GM18951 (cell line): ENCODE measurements at regions not wholly inside any gene's neighbourhood (a gene's known extent, or its start where the extent isn't known, plus 50 kb on each side); places are given as distances from the start of the nearest gene placed in this dataset.

Source experiments
- POLR2A ChIP-seq: IDR thresholded peaks from 4 replicates; pipeline ENCODE4 v1.6.1; 2011; ENCODE audit warnings: mild to moderate bottlenecking; ENCODE audit not compliant: insufficient read length, insufficient read depth; ENCODE audit errors: extremely low read depth
- in situ Hi-C: fragments of 300-500 bp; cut with MboI; formaldehyde crosslinking; loops from one replicate; pipeline ENCODE4 v1.12.0; 2022; ENCODE audit warnings: low sequenced_read_pairs, mixed read lengths, inconsistent platforms; ENCODE audit not compliant: unreplicated experiment

DNA sequence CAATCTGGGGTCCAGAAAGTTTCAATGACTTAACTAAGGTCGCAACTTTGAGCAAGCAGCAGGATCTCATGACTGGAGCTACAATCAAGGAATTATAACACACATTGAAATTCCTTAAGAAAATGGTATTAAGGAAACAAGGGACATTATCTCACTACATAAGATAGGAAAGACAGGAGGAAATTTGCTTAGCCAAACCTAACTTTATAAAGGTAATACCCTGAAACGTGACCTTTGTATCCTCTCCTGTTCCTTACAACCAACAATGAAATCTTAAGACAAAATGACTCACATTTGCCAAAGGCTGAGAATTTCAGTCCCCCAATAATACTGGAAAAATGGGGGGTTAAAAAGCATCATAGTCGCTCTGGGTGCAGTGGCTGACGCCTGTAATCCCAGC, 218.9 kb upstream of the LYZL1 start:
- no peak for TF ChIP-seq POLR2A
- in situ Hi-C loops: no loop called here

DNA sequence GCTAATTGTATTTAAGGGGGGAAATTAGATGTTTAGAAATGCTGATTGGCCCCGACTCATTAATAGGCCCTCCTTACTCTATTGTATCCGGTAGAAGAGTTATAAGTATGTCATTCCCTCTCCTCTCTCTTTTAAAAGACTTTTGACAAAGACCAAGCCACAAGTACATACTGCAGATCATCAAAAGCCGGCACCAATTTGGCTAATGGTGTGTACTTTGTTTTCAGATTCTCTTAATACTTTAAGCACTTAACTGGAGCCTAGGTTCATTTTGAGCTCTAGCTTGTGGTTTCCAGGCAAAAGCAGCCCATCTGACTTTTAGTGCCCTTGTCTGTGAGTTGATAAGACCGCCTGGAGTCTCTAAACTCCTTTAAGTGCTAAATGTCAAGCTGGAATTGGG, 210.0 kb upstream of the LYZL1 start:
- in situ Hi-C loops: no loop called here

GRCh38 chr10:29081231-29081630, 207.6 kb upstream of the LYZL1 start:
- no peak for TF ChIP-seq POLR2A
- in situ Hi-C loops: no loop called here

More for the DNA sequence above, 210.0 kb upstream of the LYZL1 start:
- no peak for TF ChIP-seq POLR2A

DNA sequence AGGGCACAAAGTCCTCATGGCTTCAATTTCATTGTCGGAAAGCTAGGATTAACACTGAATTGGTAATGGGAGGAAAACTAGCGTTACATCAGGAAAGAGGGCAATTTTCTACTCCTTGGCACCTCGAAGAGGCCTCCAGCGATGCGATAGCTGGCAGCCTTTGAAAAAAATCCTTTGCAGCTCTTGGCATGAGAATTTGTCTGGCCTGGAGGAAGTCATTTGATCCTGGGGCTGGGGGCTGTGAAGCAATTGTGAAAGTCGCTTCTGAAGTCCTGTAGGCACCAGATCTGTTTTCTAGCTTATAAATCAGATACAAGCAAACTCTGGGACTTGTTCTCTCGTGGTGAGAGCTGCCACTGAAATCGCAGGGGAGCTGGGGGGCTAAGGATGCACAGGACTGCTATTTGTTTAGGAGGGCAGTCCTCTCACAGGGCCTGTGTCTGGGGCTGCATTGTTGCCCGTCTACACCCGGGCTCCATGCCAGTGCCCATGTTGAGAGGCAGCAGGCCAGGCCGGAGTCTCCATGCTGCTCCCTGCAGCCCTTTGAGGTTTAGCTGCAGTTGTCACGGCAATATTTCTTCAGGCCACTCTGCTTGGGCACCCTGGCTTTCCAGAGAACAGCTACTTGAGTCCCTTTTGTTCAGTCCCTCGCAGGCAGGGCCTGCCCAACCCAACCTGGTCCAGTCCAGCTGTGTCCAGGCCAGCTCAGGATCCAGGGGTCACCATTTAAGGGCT, 206.8 kb upstream of the LYZL1 start:
- in situ Hi-C loops: no loop called here
- no peak for TF ChIP-seq POLR2A

DNA sequence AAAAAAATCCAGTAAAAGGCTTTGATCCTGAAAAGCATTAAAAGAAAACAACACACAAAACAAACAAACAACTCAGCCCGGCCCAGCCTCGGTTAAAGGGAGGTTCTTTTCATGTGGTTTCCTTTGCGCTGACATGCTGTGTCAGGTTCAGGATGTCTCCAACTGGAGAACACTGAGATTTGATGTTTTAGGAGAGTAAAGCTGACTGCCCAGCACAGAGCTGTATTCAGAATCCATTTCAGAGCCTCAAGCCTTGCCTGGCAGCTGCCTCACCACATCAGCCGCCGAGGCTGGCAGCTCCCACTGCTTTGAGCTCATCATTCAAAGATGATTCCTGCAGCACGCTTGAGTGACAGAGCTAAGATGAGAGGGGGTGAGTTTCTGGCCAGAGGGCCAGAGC, 205.8 kb upstream of the LYZL1 start:
- in situ Hi-C loops: no loop called here
- TF ChIP-seq POLR2A: no peak

DNA sequence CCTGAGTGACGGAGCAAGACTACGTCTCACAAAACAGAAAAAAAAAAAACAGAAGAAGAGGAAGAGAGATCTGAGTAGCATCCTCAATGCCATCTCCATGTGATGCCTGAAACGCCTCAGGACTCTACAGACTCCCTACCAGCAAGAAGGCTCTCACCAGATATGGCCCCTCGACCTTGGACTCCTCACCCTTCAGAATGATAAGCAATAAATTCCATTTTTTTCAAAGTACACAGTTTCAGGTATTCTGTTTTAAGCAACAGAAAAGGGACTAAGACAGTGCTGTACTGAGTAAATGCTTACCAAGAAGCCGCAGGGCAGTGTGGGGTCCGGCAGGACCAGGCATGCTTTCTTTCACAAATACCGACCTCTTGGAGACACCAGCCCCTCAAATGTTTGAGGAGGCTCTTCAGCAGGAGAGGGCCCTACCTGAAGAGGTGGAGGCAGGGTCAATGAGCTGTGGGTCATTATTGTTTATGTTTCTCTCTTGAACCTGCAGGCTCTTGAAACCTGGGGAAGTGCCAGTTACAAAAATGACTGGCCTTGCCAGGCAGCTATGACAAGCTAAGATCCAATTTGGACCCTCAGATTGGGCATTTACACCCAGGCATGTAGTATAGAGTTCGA, 204.1 kb upstream of the LYZL1 start:
- no peak for TF ChIP-seq POLR2A
- in situ Hi-C loops: no loop called here

GRCh38 chr10:29089091-29089490, 199.8 kb upstream of the LYZL1 start:
- no peak for TF ChIP-seq POLR2A
- in situ Hi-C loops: no loop called here

- in situ Hi-C loops: no loop called here
- no peak for TF ChIP-seq POLR2A
Measured at GRCh38 chr10:29096303-29096824, 192.5 kb upstream of the LYZL1 start.

DNA sequence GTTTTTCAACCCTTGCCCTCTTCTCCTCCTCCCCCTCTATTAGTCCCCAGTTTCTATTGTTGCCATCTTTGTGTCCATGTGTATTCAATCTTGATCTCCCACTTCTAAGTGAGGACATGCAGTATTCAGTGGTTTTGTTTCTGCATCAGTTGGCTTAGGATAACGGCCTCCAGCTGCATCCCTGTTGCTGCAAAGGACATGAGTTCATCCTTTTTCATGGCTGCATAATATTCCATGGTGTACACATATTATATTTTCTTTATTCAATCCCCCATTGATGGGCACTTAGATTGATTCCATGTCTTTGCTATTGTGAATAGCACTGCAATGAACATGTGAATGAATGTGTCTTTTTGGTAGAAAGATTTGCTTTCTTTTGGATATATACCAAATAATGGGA, 190.4 kb upstream of the LYZL1 start:
- in situ Hi-C loops: no loop called here
- no peak for TF ChIP-seq POLR2A

DNA sequence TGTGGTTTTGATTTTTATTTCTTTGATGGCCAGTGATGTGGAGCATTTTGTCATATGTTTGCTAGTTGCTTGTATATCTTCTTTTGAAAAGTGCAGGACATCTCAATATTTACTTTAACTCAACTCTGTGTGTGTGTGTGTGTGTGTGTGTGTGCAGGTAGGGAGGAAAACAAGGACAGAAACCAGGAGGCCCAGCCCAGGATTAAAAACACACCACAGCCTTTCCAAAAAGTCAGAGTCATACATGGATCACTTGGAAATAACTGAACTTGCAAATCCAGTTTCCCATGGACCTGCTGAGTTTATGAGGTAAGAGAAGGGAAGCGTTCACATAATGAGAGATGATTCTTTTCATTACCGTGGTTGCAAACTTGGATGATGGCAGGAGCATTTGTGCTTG, 189.9 kb upstream of the LYZL1 start:
- in situ Hi-C loops: no loop called here
- TF ChIP-seq POLR2A: no peak

GRCh38 chr10:29099415-29099814, 189.5 kb upstream of the LYZL1 start:
- no peak for TF ChIP-seq POLR2A
- in situ Hi-C loops: no loop called here

GRCh38 chr10:29100505-29100904, 188.4 kb upstream of the LYZL1 start:
- no peak for TF ChIP-seq POLR2A
- in situ Hi-C loops: no loop called here

GRCh38 chr10:29102233-29102632, 186.6 kb upstream of the LYZL1 start:
- no peak for TF ChIP-seq POLR2A
- in situ Hi-C loops: no loop called here

- in situ Hi-C loops: no loop called here
- no peak for TF ChIP-seq POLR2A
Measured at GRCh38 chr10:29102636-29103035, 186.2 kb upstream of the LYZL1 start.
